BLaER1 treated with 17β-estradiol and CSF1 and Interleukin-3, amounts not matched to agents 10 nM and 100 nM (cell line): ENCODE measurements at regions not wholly inside any gene's neighbourhood (a gene's known extent, or its start where the extent isn't known, plus 50 kb on each side); places are given as distances from the start of the nearest gene placed in this dataset.
"Not testable (repeated sequence)": the region's sequence is repeated elsewhere in the genome, so short reads cannot be mapped to it uniquely, and the experiment has no call there.

ENCODE experiments used
- H3K27ac ChIP-seq, 11 experiments: shearing (Covaris generic); formaldehyde crosslinking; 2 replicates each; pipeline ENCODE4 v1.8.1; 2022
- H3K27me3 ChIP-seq, 11 experiments: shearing (Covaris generic); formaldehyde crosslinking; 2 replicates each; pipeline ENCODE4 v1.8.1; 2022
- H3K36me3 ChIP-seq, 11 experiments: shearing (Covaris generic); formaldehyde crosslinking; 2 replicates each; pipeline ENCODE4 v1.8.1; 2022
- H3K4me1 ChIP-seq, 10 experiments: shearing (Covaris generic); formaldehyde crosslinking; 2 replicates each; pipeline ENCODE4 v1.8.1; 2022
- H3K4me2 ChIP-seq, 11 experiments: shearing (Covaris generic); formaldehyde crosslinking; 2 replicates each; pipeline ENCODE4 v1.8.1; 2022
- H3K4me3 ChIP-seq, 10 experiments: shearing (Covaris generic); formaldehyde crosslinking; 2 replicates each; pipeline ENCODE4 v1.8.1; 2022
- H3K9ac ChIP-seq, 11 experiments: shearing (Covaris generic); formaldehyde crosslinking; 2 replicates each; pipeline ENCODE4 v1.8.1; 2022
- H3K9me3 ChIP-seq, 11 experiments: shearing (Covaris generic); formaldehyde crosslinking; replicated peaks in 1 of 11; 2 replicates each; pipeline ENCODE4 v1.8.1; 2022
- H4K20me1 ChIP-seq, 11 experiments: shearing (Covaris generic); formaldehyde crosslinking; 2 replicates each; pipeline ENCODE4 v1.8.1; 2022
- Cebpa-rat ChIP-seq, 11 experiments: shearing (Covaris generic); IDR thresholded peaks; 2 replicates each; pipeline ENCODE4 v1.8.1; 2022

- peak overlapping the region in 1 of 11 experiments; percentile 79; a peak in 1 of 22 replicates for H3K4me2 ChIP-seq
- no peaks in the 10 kb centered on the region for H3K36me3 ChIP-seq
- no peak overlapping the region for H3K27ac ChIP-seq
- H3K27me3 ChIP-seq, result peaks cover 0 to 82% (median 0%) of the 10 kb centered on the region in 11 experiments; a peak in 7 of 22 replicates
- no peak overlapping the region for H3K4me3 ChIP-seq
- no peak for TF ChIP-seq Cebpa-rat (IDR thresholded peaks at IDR 0.05)
- H3K4me1 ChIP-seq, result peaks cover 7 to 22% (median 15%) of the 10 kb centered on the region in 10 experiments; a peak in 18 of 20 replicates
- H3K9ac ChIP-seq, result no peak overlapping the region
- H4K20me1 ChIP-seq, result no peaks in the 10 kb centered on the region; a peak in 1 of 22 replicates
- peaks cover 0 to 9% (median 0%) of the 10 kb centered on the region in 11 experiments; a peak in 2 of 22 replicates for H3K9me3 ChIP-seq
Observed at GRCh38 chr1:56250809-56251208, 328.6 kb downstream of the PLPP3 start.

DNA sequence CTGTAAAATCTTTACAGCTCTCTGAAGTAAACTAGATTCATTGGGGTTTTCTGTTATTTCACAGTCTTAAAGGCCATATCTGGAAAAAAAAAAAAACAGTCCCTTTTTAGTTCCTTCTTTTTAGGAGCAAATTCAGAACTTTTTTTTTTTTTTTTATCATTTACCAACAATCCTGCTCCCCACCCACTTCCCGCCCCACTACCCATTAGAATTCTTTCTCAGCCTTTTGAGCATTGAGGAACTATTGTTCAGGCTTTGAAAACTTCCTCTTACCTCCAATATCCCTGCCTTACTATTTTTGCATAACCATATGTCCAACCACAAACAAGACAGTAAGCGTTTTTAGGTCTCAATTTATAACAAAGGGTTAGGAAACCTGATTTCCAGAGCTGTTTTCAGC, 330.1 kb downstream of the PLPP3 start:
- H3K4me3 ChIP-seq, result no peak overlapping the region
- peaks cover 0 to 73% (median 0%) of the 10 kb centered on the region in 11 experiments; a peak in 7 of 22 replicates for H3K27me3 ChIP-seq
- H3K27ac ChIP-seq, result peak overlapping the region in 3 of 11 experiments; percentile 10 to 46 (median 21); a peak in 4 of 22 replicates
- TF ChIP-seq Cebpa-rat (IDR thresholded peaks at IDR 0.05), result no peak
- H3K36me3 ChIP-seq, result no peaks in the 10 kb centered on the region
- peaks cover 0 to 9% (median 0%) of the 10 kb centered on the region in 11 experiments; a peak in 4 of 22 replicates for H3K9me3 ChIP-seq
- H3K4me2 ChIP-seq, result peak overlapping the region; percentile 16 to 80 (median 52); a peak in 21 of 22 replicates
- no peaks in the 10 kb centered on the region; a peak in 1 of 22 replicates for H4K20me1 ChIP-seq
- H3K9ac ChIP-seq, result 0 out of 22 replicates have a peak overlapping the region, but pooled peaks of 1 of the 11 experiments have one; percentile 9
- peaks cover 7 to 22% (median 15%) of the 10 kb centered on the region in 10 experiments; a peak in 18 of 20 replicates for H3K4me1 ChIP-seq

DNA sequence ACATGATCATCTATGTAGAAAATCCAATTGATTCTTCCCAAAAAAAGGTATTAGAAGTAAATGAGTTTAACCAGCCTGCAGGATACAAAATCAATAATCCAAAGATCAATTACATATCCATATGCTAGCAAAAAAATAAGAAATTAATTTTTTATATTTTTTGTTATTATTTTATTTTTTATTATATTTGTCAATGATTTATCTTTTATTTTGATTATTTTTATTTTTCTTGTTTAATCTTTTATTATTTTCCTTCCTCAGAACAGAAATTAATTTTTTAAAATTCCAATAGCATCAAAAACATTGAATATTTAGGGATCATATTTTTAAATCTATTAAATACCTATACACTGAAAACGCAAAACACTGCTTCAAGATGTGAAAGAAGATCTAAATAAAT, 331.2 kb downstream of the PLPP3 start:
- peaks cover 0 to 11% (median 0%) of the 10 kb centered on the region in 11 experiments; a peak in 3 of 22 replicates for H3K9me3 ChIP-seq
- H3K36me3 ChIP-seq, result no peaks in the 10 kb centered on the region
- H3K27me3 ChIP-seq, result peaks cover 0 to 62% (median 0%) of the 10 kb centered on the region in 11 experiments; a peak in 7 of 22 replicates
- peak overlapping the region in 1 of 11 experiments; percentile 80; a peak in 2 of 22 replicates for H3K4me2 ChIP-seq
- no peaks in the 10 kb centered on the region; a peak in 1 of 22 replicates for H4K20me1 ChIP-seq
- no peak overlapping the region for H3K9ac ChIP-seq
- H3K4me3 ChIP-seq, result no peak overlapping the region
- no peak overlapping the region for H3K27ac ChIP-seq
- H3K4me1 ChIP-seq, result peaks cover 7 to 22% (median 15%) of the 10 kb centered on the region in 10 experiments; a peak in 18 of 20 replicates
- no peak for TF ChIP-seq Cebpa-rat (IDR thresholded peaks at IDR 0.05)

- peaks cover 0 to 48% (median 0%) of the 10 kb centered on the region in 11 experiments; a peak in 7 of 22 replicates for H3K27me3 ChIP-seq
- H3K27ac ChIP-seq, H3K4me2 ChIP-seq, H4K20me1 ChIP-seq, H3K4me3 ChIP-seq, H3K36me3 ChIP-seq, H3K9ac ChIP-seq: not testable (repeated sequence)
- H3K9me3 ChIP-seq, result peaks cover 4 to 22% (median 11%) of the 10 kb centered on the region in 11 experiments; a peak in 19 of 22 replicates
- H3K4me1 ChIP-seq, result peaks cover 7 to 22% (median 15%) of the 10 kb centered on the region in 10 experiments; a peak in 18 of 20 replicates
Observed at GRCh38 chr1:56246726-56247125, 332.6 kb downstream of the PLPP3 start.

DNA sequence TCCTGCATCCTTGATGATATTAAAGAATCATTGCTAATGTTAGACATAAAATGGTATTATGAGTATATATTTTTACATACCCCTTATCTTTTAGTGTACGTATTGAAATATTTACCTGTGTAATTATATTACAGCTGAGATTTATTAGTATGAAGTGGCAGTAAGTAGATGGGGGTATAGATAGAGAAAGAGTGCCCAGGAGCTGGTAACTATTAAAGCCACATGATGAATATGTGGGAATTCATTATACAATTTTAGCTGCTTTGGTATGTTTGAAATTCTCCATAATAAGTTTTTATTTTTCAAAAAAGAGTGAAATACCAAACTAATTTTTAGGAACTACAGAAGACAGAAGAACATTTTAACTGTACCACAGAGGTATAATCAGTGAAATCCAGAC, 339.0 kb downstream of the PLPP3 start:
- Histone ChIP-seq H3K4me2 (no peak overlapping the region), H3K9ac (no peak overlapping the region), H3K4me1 (no peaks in the 10 kb centered on the region), H4K20me1 (no peaks in the 10 kb centered on the region), H3K27me3 (peaks cover 0 to 55% (median 0%) of the 10 kb centered on the region in 11 experiments; a peak in 4 of 22 replicates), H3K4me3 (no peak overlapping the region), H3K9me3 (peaks cover 4 to 26% (median 19%) of the 10 kb centered on the region in 11 experiments; a peak in 19 of 22 replicates), H3K27ac (no peak overlapping the region), H3K36me3 (no peaks in the 10 kb centered on the region)
- TF ChIP-seq Cebpa-rat (IDR thresholded peaks at IDR 0.05), result no peak

DNA sequence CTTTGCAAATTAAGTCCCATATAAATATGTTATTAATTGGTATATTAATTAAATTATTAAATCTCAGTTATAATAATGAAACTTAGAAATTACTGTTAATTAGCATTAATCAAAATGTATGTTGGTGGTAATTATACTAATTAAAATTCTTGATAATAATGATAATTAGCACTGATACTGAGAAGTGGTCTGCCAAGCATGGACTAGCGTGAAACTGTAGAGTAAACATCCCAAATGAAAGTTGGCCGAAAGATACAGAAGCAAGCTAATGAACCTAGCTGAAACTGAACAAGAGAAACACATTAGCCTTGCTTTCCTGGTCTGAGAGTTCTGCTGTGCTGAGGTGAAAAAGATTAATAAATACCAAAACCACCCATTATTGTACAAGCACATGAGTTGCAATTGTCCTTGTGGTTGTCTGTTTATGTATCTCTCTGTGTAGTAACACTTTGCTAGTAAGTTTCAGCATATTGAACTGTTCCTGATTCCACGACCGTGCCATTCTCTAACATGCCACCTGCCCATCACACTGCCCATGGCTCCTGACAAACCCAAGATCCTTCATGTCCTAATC, 341.8 kb downstream of the PLPP3 start:
- Histone ChIP-seq H3K4me2 (no peak overlapping the region), H4K20me1 (no peaks in the 10 kb centered on the region), H3K4me1 (no peaks in the 10 kb centered on the region), H3K9ac (no peak overlapping the region), H3K27ac (no peak overlapping the region), H3K36me3 (no peaks in the 10 kb centered on the region), H3K9me3 (peaks cover 2 to 18% (median 16%) of the 10 kb centered on the region in 11 experiments; a peak in 19 of 22 replicates), H3K4me3 (no peak overlapping the region), H3K27me3 (peaks cover 0 to 75% (median 0%) of the 10 kb centered on the region in 11 experiments; a peak in 4 of 22 replicates)
- TF ChIP-seq Cebpa-rat (IDR thresholded peaks at IDR 0.05), result no peak

DNA sequence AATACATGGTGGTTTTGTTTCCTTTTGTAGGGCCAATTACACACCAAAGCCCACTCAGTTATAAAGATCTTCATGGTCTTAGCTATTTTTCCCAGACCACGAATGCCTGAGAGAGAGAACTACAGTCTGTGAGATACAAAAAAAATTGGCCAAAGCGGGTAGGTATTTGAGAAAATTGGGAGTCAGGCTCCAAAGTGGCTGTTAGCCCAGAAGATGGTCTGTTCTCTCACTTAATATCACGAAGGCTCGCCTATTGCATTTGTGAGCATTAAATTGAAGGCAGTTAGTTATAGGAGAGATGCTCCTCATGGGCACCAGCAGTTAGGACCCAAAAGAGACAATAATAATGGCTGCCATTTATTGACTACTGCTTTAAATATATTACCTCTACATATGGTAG, 342.7 kb downstream of the PLPP3 start:
- Histone ChIP-seq H3K4me2 (no peak overlapping the region), H3K36me3 (no peaks in the 10 kb centered on the region), H3K4me1 (no peaks in the 10 kb centered on the region), H3K27me3 (peaks cover 0 to 84% (median 0%) of the 10 kb centered on the region in 11 experiments; a peak in 4 of 22 replicates), H3K4me3 (no peak overlapping the region), H3K9me3 (peaks cover 0 to 9% (median 8%) of the 10 kb centered on the region in 11 experiments; a peak in 16 of 22 replicates), H3K27ac (no peak overlapping the region), H4K20me1 (no peaks in the 10 kb centered on the region), H3K9ac (no peak overlapping the region)
- TF ChIP-seq Cebpa-rat (IDR thresholded peaks at IDR 0.05), result no peak

- Histone ChIP-seq H3K4me1 (no peaks in the 10 kb centered on the region), H3K9ac (no peak overlapping the region), H3K4me3 (no peak overlapping the region), H3K36me3 (no peaks in the 10 kb centered on the region), H3K9me3 (peaks cover 0 to 2% (median under 1%) of the 10 kb centered on the region in 11 experiments; a peak in 9 of 22 replicates), H4K20me1 (no peaks in the 10 kb centered on the region), H3K27me3 (peaks cover 0 to 90% (median 0%) of the 10 kb centered on the region in 11 experiments; a peak in 4 of 22 replicates), H3K4me2 (no peak overlapping the region), H3K27ac (no peak overlapping the region)
- no peak for TF ChIP-seq Cebpa-rat (IDR thresholded peaks at IDR 0.05)
Observed at GRCh38 chr1:56235909-56236510, 343.4 kb downstream of the PLPP3 start.

DNA sequence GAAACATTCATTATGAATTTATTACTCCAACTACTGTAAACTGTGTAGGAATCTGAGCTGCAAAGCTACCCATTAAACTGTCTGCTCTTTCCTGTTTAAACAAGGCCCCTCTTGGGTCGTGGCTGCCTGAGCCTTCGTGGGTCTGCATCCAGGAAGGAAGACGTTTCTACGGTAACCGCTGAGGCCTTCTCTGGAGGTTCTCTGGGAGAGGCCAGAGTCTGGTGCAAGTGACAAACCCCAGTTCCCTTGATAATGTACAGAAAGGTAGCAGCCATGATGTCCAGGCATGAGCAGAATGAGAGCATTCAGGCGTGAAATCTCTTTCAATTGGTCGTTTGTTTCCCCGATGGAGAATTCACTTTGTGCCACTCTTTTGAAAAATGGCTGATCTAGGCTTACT, 350.2 kb downstream of the PLPP3 start:
- H3K27me3 ChIP-seq, result peaks cover 0 to 56% (median 0%) of the 10 kb centered on the region in 11 experiments; a peak in 4 of 22 replicates
- H3K4me2 ChIP-seq, result peak overlapping the region in 1 of 11 experiments; percentile 17; a peak in 1 of 22 replicates
- H3K4me3 ChIP-seq, result no peak overlapping the region
- H3K9ac ChIP-seq, result no peak overlapping the region
- TF ChIP-seq Cebpa-rat (IDR thresholded peaks at IDR 0.05), result no peak
- no peaks in the 10 kb centered on the region for H3K36me3 ChIP-seq
- no peak overlapping the region for H3K27ac ChIP-seq
- H3K4me1 ChIP-seq, result peaks cover 0 to 3% (median 0%) of the 10 kb centered on the region in 10 experiments; a peak in 2 of 20 replicates
- no peaks in the 10 kb centered on the region for H3K9me3 ChIP-seq
- H4K20me1 ChIP-seq, result no peaks in the 10 kb centered on the region
